Neural cell (in vitro differentiated cells): ENCODE measurements at regions not wholly inside any gene's neighbourhood (a gene's known extent, or its start where the extent isn't known, plus 50 kb on each side); places are given as distances from the start of the nearest gene placed in this dataset.

Experiments used
- EZH2 ChIP-seq: fragments of 200-600, 300-800 bp; shearing (Covaris generic), sonication (generic); IDR thresholded peaks from 2 replicates; pipeline ENCODE4 v1.6.1; 2014; ENCODE audit warnings: antibody characterized with exemption, low read length, borderline replicate concordance, mild to moderate bottlenecking; ENCODE audit not compliant: insufficient read depth, poor library complexity, severe bottlenecking
- MXI1 ChIP-seq: fragments of 450-650 bp; conservative IDR thresholded peaks from 2 replicates; pipeline ENCODE4 v1.6.1; 2014; ENCODE audit warnings: antibody characterized with exemption, mild to moderate bottlenecking; ENCODE audit not compliant: poor library complexity, severe bottlenecking
- POLR2AphosphoS5 ChIP-seq: IDR thresholded peaks from 2 replicates; pipeline ENCODE4 v1.6.1; 2012
- RAD21 ChIP-seq: fragments of 450-650 bp; conservative IDR thresholded peaks from 2 replicates; pipeline ENCODE4 v1.6.1; 2014; ENCODE audit warnings: antibody characterized with exemption, mild to moderate bottlenecking, moderate library complexity
- TF ChIP-seq, protein P1 (sequence below): fragments of 450-650 bp; IDR thresholded peaks from 2 replicates; pipeline ENCODE4 v1.5.1; 2014; ENCODE audit warnings: antibody characterized with exemption, mild to moderate bottlenecking, moderate library complexity; ENCODE audit not compliant: poor library complexity, severe bottlenecking

DNA sequence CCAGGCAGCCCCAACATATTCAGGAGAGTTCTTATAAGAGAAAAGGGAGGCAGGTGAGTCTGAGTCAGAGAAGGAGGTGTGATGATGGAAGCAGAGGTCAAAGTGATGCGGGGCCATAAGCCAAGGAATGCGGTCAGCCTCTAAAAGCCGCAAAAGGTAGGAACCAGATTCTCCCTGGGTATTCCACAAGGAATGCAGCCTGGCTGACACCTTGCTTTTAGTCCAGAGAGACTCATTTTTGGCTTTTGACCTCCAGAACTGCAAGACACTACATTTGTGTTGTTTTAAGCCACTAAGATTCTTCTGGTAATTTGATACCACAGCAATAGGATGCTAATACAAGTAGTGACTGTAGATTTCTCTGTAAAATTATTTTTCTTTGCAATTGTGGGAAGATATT, 151.5 kb upstream of the EEPD1 start:
- no peak for TF ChIP-seq RAD21
- TF ChIP-seq, protein P1, sequence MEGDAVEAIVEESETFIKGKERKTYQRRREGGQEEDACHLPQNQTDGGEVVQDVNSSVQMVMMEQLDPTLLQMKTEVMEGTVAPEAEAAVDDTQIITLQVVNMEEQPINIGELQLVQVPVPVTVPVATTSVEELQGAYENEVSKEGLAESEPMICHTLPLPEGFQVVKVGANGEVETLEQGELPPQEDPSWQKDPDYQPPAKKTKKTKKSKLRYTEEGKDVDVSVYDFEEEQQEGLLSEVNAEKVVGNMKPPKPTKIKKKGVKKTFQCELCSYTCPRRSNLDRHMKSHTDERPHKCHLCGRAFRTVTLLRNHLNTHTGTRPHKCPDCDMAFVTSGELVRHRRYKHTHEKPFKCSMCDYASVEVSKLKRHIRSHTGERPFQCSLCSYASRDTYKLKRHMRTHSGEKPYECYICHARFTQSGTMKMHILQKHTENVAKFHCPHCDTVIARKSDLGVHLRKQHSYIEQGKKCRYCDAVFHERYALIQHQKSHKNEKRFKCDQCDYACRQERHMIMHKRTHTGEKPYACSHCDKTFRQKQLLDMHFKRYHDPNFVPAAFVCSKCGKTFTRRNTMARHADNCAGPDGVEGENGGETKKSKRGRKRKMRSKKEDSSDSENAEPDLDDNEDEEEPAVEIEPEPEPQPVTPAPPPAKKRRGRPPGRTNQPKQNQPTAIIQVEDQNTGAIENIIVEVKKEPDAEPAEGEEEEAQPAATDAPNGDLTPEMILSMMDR: no peak
- no peak for TF ChIP-seq POLR2AphosphoS5
- TF ChIP-seq MXI1: no peak
- TF ChIP-seq EZH2: no peak
